Stimulated activated CD8-positive, alpha-beta memory T cell treated with anti-CD3 and anti-CD28 coated beads, Interleukin-12 subunit alpha, Interleukin-12 subunit beta, amount 100 ng/mL, for 24 hours (primary cell): ENCODE measurements at regions not wholly inside any gene's neighbourhood (a gene's known extent, or its start where the extent isn't known, plus 50 kb on each side); places are given as distances from the start of the nearest gene placed in this dataset.
"Not testable (repeated sequence)": the region's sequence is repeated elsewhere in the genome, so short reads cannot be mapped to it uniquely, and the experiment has no call there.

Source experiments
- DNase-seq: peaks from one replicate; pipeline ENCODE4 v3.0.0-alpha.2; 2020; ENCODE audit errors: extremely low read depth

DNA sequence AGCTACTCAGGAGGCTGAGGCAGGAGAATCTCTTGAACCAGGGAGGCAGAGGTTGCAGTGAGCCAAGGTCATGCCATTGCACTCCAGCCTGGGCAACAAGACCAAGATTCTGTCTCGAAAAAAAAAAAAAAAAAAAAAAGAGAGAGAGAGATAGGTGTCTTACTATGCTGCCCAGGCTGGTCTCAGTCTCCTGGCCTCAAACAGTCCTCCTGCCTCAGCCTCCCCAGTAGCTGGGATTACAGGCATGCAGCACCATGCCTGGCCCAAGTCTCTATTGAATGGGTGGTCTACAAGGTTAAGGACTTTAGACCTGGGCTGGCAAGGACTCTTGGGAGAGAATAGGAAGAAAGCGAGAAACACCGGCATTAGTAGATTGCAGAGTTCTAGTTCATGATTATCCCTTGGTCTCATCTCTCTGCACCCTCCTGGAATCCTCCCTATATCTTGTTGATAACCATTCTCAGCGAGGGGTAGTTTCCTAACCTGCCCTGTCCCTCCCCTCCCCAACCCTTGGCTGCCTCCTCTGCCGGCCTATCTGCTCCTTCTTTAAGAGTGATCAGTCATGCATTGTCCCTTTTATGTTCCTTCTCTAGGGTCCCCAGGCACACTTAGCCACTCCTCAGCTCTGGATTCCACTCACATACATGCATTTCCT, 128.1 kb upstream of the MAP1LC3B2 start:
- no peak for DNase-seq

GRCh38 chr12:116431677-116432300, 127.4 kb upstream of the MAP1LC3B2 start:
- DNase-seq: no peak

DNA sequence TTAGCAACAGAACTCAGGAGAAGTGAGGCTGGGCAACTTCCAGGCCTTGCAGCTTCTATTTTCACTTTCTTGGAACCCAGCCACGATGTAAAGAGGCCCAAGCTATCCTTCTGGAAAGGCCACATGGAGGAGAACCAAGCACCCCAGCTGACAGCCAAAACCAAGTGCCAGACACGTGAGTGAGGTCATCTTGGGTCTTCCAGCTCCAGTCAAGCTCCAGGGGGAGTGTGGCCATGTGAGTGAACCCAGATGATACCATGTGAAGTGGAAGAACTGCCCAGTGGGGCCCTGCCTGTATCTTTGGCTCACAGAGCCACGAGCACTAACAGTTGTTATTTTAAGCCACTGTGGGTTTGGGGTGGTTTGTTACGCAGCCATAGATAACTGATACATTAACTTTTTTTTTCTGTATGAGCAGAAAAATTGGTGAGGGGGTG, 126.8 kb upstream of the MAP1LC3B2 start:
- no peak for DNase-seq

GRCh38 chr12:116433249-116433648, 125.9 kb upstream of the MAP1LC3B2 start:
- no peak for DNase-seq

DNA sequence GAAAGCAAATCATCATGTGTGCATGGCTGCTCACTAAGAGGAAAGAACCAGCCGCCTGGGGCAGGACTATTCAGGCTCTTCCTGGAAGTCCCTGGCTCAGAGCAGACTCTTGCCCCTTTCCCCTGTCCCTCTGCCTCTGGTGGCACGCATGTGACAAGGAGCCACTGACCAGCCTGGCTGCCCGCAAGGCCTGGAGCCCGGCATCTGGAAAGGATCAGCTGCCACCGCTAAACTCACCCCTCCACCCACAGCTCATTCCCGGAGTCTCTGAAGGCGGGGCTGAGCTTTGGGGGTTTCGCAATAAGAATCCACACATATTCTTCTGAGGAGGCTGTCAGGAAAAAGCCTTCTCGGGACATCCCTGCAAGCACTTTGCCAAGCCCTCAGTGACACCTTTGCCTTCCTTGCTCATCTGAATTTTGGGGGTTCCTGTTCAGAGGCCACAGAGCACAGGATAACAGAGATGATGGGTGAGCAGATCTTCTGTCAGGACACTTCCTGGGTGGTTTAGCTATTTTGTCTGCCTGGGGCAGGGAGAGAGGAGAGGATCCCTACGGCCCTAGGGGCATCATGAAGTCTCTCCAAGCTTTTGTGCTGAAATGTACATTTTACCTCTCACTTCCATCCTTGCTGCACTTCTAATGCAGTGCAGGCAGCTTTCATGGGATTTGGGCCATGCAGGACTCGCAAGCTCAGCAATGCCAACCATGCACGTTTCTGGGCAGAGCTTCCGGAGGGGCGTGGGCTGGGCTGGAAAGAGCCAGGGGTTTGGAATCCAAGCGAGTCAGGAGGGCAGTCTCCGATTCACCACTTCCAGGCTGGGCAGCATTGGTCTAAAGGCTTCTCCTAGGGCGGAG, 124.8 kb upstream of the MAP1LC3B2 start:
- no peak for DNase-seq

- no peak for DNase-seq
These were observed 123.2 kb upstream of the MAP1LC3B2 start for GRCh38 chr12:116435984-116436383.

GRCh38 chr12:116436561-116437249, 122.5 kb upstream of the MAP1LC3B2 start:
- no peak for DNase-seq

DNA sequence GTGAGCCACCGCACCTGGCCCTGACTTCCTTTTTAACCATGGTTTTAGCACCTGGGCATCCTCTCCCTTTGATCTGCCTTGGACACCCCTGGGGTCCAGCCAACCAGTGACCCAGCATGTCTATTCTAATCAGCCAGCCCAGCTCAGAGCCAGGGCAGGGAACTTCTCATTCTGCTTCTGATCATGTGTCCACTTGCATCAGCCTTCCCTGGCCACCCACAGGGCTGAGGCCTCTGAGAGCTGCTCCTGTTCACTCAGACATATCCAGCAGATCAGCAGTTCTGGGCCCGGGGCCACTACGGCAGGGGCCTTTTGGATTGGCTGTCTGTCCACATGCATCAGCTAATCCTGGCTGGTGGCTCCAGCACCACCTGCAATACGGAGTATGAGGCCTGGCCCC, 117.9 kb upstream of the MAP1LC3B2 start:
- DNase-seq: no peak

DNA sequence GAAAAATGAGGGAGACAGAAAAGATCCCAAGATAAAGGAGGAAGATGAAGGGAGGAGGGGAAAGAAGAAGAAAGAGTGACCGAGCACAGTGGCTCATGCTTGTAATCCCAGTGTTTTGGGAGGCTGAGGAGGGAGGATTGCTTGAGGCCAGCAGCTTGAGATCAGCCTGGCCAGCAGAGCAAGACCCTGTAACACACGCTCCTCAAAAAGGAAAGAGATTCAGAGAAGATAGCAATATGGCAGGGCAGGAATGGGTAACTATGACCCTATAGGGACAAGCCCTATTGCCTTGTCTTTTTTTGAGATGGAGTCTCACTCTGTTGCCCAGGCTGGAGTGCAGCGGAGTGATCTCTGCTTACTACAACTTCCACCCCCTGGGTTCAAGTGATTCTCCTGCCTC, 116.9 kb upstream of the MAP1LC3B2 start:
- DNase-seq: no peak

DNA sequence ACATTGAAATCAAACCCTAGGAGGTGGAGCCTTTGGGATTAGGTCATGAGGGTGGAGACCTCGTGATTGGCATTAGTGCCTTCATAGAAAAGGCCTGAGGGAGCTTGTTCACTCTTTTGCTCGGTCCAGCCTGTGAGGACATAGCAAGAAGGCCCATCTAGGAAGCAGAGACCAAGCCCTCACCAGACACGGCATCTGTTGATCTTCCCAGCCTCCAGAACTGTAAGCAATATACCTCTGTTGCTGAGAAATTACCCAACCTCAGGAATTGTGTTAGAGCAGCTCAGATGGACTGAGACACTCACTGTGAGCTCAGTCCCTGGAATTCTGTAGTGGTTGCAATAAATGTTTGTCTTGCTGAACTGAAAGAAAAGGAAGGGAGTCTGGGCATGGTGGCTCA, 116.2 kb upstream of the MAP1LC3B2 start:
- no peak for DNase-seq

DNA sequence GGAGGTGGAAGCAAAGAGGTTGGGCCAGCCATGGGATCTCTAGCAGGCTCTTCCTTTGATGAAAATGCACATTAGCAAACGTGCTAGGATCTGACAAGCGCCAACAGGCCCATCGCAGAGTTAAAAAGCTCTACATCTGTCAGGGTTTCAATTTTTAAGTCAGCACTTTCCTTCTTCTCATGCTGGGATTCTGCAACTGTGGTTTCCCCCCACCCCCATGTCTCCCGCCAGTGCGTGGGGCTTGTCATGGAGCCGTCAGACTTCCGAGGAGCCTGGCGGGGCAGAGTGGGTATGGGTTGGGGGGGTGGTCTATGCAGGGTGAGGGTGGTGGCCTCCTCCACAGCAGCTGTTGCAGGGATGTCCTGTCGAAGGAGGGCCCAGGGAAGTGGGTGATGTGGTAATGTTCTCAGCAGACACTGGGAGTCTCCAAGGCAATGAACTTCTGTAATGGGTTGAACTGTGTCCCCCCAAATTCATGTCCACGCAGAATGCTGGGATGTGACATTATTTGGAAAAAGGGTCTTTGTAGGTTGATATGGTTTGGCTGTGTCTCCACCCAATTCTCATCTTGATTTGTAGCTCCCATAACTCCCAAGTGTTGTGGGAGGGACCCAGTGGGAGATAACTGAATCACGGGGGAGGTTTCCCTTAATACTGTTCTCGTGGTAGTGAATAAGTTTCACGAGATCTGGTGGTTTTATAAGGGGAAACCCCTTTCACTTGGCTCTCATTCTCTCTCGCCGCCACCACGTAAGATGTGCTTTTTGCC, 115.2 kb upstream of the MAP1LC3B2 start:
- no peak for DNase-seq

GRCh38 chr12:116444590-116444943, 114.6 kb upstream of the MAP1LC3B2 start:
- DNase-seq: no peak

DNA sequence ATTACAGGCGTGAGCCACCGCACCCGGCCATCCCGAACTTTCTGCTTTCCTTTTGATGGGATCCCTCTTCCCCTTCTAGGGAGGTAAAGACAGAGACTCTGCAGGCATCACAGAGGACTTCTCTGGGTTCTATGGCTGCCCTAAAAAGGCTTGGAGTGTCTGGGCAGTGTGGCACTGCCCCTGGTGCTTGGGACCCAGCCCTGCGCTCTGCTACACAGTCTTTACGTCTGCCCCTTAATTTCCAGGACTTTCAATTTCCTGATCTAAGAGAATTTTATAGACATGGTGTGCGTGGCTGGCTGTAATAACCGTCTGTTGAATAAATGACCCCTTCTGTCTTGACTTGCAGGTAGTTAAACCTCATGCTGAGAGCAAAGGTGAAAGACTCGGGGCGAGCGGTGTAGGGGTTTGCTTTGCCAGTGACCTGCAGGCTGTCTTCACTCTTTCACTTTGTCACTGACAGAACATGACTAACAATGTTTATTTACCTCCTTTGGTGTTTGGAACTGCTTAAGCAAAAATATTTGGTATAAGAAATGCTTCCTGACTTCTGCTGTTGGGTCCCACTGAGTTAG, 110.9 kb upstream of the MAP1LC3B2 start:
- no peak for DNase-seq

DNA sequence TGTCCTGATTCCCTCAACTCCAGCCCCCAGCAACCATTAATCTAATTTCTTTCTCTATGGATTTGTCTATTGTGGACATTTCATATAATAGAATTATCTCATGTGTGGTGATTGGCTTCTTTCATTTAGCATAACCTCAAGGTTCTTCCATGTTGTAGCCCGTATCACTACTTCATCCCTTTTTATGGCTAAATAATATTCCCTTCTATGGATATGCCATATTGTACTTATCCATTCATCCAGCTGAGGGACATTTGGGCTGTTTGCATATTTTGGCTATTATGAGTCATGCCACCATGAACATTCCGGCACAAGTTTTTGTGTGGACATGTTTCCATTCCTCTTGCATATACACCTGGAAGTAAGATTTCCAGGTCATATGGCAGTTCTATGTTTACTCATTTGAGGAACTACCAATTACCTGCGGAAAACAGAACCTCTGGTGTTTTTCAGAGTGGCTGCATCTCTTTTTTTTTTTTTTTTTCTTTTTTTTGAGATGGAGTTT, 108.7 kb upstream of the MAP1LC3B2 start:
- no peak for DNase-seq

GRCh38 chr12:116452975-116453374, 106.2 kb upstream of the MAP1LC3B2 start:
- not testable (repeated sequence) for DNase-seq

- no peak for DNase-seq
These were observed 105.5 kb upstream of the MAP1LC3B2 start for GRCh38 chr12:116453631-116454030.

GRCh38 chr12:116454076-116454475, 105.1 kb upstream of the MAP1LC3B2 start:
- no peak for DNase-seq

DNA sequence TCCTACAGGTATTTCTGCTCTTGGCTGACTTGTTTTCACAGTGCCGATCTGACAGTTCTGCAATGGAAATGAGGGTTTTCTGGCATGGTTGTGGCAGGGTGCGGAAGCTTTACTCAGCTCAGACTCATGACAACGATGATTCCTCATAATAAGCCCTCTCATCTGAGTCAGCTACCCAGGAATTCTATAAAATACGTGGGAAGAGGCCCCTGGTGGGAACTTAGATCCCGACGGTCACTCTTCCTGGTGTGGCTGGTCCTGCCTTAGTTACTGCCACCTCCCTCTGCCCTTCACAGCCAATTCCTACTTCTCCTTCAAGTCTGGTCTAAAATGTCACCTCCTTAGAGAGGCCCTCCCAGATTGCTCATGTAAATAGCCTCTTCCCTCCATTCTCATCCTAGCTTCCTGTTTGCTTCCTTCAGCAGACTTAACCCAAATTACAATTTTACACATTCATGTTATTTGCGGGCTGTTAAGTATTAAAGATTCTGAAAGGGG, 104.2 kb upstream of the MAP1LC3B2 start:
- DNase-seq: no peak

- DNase-seq: no peak
These were observed 103.4 kb upstream of the MAP1LC3B2 start for GRCh38 chr12:116455540-116456329.
